Common myeloid progenitor, CD34-positive (primary cell): ENCODE measurements at regions not wholly inside any gene's neighbourhood (a gene's known extent, or its start where the extent isn't known, plus 50 kb on each side); places are given as distances from the start of the nearest gene placed in this dataset.

Experiments
- CTCF ChIA-PET: fragments of 350-600 bp; sonication (Branson Sonifier 250); formaldehyde crosslinking; loops from one replicate; lab custom pipeline; 2021; ENCODE audit warnings: antibody characterized with exemption; lab: Charles Lee
- POLR2A ChIA-PET: fragments of 350-600 bp; sonication (Branson Sonifier 250); formaldehyde crosslinking; loops from one replicate; lab custom pipeline; 2021; ENCODE audit warnings: antibody characterized with exemption; lab: Charles Lee
- DNase-seq, 3 donors: peaks; one replicate each; pipeline versions ENCODE4 v3.0.0 to v3.0.0-alpha.2; 2013
- H3K27ac ChIP-seq, 2 experiments: 1 replicate in 1 of 2; 2 replicates in 1 of 2; pipeline ENCODE4 v1.7.0; 2013; ENCODE audit warnings: inconsistent platforms in 2 of 2, low read length in 2 of 2, mild to moderate bottlenecking in 2 of 2, low read depth in 1 of 2, moderate library complexity in 1 of 2; ENCODE audit not compliant: severe bottlenecking in 2 of 2, insufficient read depth in 1 of 2, poor library complexity in 1 of 2
- H3K27me3 ChIP-seq, 5 experiments: replicated peaks in 2 of 5; 1 replicate in 3 of 5; 2 replicates in 2 of 5; pipeline versions ENCODE4 v1.6.1 to v1.7.0; 2013; ENCODE audit warnings: low read length in 4 of 5, mild to moderate bottlenecking in 2 of 5, moderate library complexity in 2 of 5, inconsistent platforms in 1 of 5; ENCODE audit not compliant: insufficient read depth in 5 of 5, control insufficient read depth in 4 of 5
- H3K36me3 ChIP-seq, 4 experiments: 1 replicate in 2 of 4; 2 replicates in 2 of 4; pipeline versions ENCODE4 v1.6.1 to v1.7.0; 2013; ENCODE audit warnings: low read length in 3 of 4, control low read depth in 1 of 4, mild to moderate bottlenecking in 1 of 4; ENCODE audit not compliant: control insufficient read depth in 4 of 4, insufficient read depth in 4 of 4
- H3K4me1 ChIP-seq, 4 experiments: 1 replicate in 3 of 4; 2 replicates in 1 of 4; pipeline versions ENCODE4 v1.6.1 to v1.7.1; 2013; ENCODE audit warnings: low read length in 3 of 4, mild to moderate bottlenecking in 3 of 4, control low read depth in 1 of 4, inconsistent platforms in 1 of 4, moderate library complexity in 1 of 4; ENCODE audit not compliant: control insufficient read depth in 4 of 4, insufficient read depth in 4 of 4; ENCODE audit errors: control extremely low read depth in 1 of 4
- H3K4me3 ChIP-seq, 7 experiments: 1 replicate in 4 of 7; 2 replicates in 3 of 7; pipeline versions ENCODE4 v1.5.1 to v1.7.0; 2013; ENCODE audit warnings: mild to moderate bottlenecking in 7 of 7, low read length in 6 of 7, moderate library complexity in 6 of 7, inconsistent platforms in 2 of 7, low read depth in 2 of 7, control low read depth in 1 of 7; ENCODE audit not compliant: insufficient read depth in 4 of 7, control insufficient read depth in 1 of 7; ENCODE audit errors: extremely low read depth in 1 of 7
- H3K9me3 ChIP-seq, 5 experiments: 1 replicate in 4 of 5; 2 replicates in 1 of 5; pipeline versions ENCODE4 v1.6.1 to v1.7.1; 2013; ENCODE audit warnings: low read length in 4 of 5, mild to moderate bottlenecking in 2 of 5, inconsistent platforms in 1 of 5, low read depth in 1 of 5, moderate library complexity in 1 of 5; ENCODE audit not compliant: control insufficient read depth in 4 of 5, insufficient read depth in 2 of 5; ENCODE audit errors: control extremely low read depth in 1 of 5
- WGBS: methylation state at CpG from one replicate; pipeline ENCODE4 v1.1.5; 2013; ENCODE audit not compliant: insufficient coverage; 5-methylcytosine and 5-hydroxymethylcytosine counted together

DNA sequence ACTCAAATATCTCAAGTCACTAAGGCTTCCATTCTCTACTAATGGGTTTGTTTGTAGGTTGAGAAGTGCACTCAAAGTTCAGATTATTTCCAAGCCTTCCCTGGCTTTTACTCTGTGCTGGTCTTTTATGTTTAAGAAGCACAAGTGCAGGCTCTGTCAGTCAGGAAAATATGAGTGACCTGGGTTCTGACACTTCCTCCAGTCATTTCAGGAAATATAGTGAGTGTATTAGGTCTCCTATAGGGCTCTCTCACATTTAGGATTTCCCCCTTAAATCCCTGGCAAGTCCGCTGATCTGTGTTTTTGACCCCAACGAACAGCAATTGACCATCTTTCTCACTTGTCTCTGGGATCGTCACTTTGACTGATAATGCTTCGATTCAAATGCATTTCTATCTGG lies 210.2 kb downstream of the ARPP21 start:
- CTCF ChIA-PET = no interaction called here

DNA sequence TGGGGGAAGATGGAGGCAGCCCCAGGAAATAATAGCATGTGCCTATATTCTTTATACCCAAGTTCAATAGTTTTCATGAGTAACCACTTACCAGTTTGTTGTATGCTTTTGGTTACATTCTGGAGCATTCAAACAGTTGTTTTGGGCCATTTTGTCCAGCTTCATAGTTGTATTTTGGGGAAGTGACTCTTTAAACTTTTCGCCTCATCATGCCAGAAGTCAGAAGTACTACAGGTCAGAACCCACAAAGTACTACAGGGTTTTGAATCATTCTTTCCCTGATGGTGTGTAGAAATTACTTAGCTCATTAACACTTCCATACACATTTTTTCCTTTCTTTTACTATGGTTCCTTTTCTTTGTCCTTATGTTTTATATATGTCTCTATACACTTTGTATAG lies 210.6 kb downstream of the ARPP21 start:
- POLR2A ChIA-PET = no interaction called here
- no peak overlapping the region for H3K27ac ChIP-seq
- CTCF ChIA-PET = no interaction called here
- no peaks in the 10 kb centered on the region for H3K36me3 ChIP-seq
- no CpG with 5 or more reads among the region's 1 CpG for WGBS
- H3K4me3 ChIP-seq = no peak overlapping the region
- H3K27me3 ChIP-seq = no peaks in the 10 kb centered on the region
- H3K4me1 ChIP-seq = peaks cover 0 to 6% (median 0%) of the 10 kb centered on the region in 4 experiments
- no peaks in the 10 kb centered on the region for H3K9me3 ChIP-seq
- DNase-seq = peak in 2 of 3 donors; percentile 23 to 62

More for the DNA sequence above, 210.2 kb downstream of the ARPP21 start:
- no peak overlapping the region for H3K27ac ChIP-seq
- H3K36me3 ChIP-seq = no peaks in the 10 kb centered on the region
- no peaks in the 10 kb centered on the region for H3K9me3 ChIP-seq
- POLR2A ChIA-PET = no interaction called here
- H3K27me3 ChIP-seq = no peaks in the 10 kb centered on the region
- peaks cover 0 to 6% (median 0%) of the 10 kb centered on the region in 4 experiments for H3K4me1 ChIP-seq
- WGBS = 93% methylated on average over 4 of the region's 4 CpGs
- no peak overlapping the region for H3K4me3 ChIP-seq
- DNase-seq = no peak

DNA sequence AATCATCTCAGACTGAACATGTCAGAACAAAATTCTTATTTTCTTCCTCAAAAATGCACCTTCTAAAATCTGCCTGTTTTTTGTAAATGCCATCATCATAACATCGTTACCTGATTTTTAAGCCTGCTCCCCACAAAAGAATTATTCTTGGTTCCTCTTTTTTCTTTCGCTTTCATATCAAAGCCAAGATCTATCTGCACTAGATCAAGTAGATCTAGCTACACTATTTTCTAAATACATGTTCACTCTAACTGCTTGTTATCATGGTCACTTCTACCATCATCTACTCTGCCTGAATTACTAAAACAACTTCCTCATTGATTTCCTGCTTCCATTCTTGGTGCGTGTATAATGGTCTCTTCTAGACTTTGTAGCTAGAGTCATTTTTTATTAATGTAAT lies 217.7 kb downstream of the ARPP21 start:
- 10% methylated on average over 2 of the region's 3 CpGs for WGBS
- POLR2A ChIA-PET = no interaction called here

DNA sequence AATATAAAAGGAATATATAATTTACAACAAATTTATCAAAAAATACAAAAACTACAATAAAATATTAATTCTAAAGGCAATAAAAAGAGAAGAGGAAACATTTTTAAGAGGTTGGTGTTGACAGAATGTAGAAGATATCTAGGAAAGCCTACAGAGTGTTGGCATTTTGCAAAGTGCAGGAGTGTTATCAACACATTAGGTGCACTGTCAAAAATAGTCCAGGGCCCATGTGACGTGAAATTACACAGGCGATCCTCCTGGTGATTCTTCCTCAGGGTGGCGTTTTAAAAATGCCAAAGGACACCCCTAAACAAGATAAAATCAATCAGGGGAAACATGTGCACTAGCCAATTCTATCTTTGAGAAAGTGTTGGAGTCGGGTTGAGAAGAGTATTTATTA lies 222.7 kb downstream of the ARPP21 start:
- DNase-seq = no peak
- Histone ChIP-seq H3K36me3 (no peaks in the 10 kb centered on the region), H3K9me3 (no peaks in the 10 kb centered on the region), H3K4me3 (no peak overlapping the region), H3K4me1 (peaks cover 0 to 5% (median 1%) of the 10 kb centered on the region in 4 experiments), H3K27ac (no peak overlapping the region), H3K27me3 (no peaks in the 10 kb centered on the region)
- POLR2A ChIA-PET = no interaction called here
- no CpG with 5 or more reads among the region's 4 CpGs for WGBS
- CTCF ChIA-PET = no interaction called here

More for the DNA sequence above, 217.7 kb downstream of the ARPP21 start:
- Histone ChIP-seq H3K9me3 (peaks cover 0 to 1% (median 0%) of the 10 kb centered on the region in 5 experiments), H3K27me3 (no peaks in the 10 kb centered on the region), H3K4me1 (peaks cover 0 to 6% (median 1%) of the 10 kb centered on the region in 4 experiments), H3K36me3 (no peaks in the 10 kb centered on the region), H3K27ac (no peak overlapping the region), H3K4me3 (peak overlapping the region in 1 of 7 experiments; percentile 35)
- CTCF ChIA-PET = no interaction called here
- peak in 2 of 3 donors; percentile 26 to 65 for DNase-seq

DNA sequence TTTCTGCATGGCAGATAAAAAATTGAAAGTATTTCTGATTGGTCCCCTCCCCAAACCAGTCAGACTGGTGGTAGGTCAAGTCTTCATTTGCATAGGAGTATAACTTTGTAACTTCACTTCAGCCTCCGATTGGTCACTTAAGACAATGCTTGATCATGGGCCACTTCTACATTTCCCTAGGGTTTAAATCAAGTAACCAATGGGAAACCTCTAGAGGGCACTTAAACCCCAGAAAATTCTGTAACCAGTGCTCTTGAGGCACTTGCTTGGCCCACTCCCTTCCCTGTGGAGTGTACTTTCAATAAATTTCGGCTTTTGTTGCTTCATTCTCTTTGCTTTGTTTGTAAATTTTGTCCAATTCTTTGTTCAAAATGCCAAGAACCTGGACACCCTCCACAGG lies 225.5 kb downstream of the ARPP21 start:
- DNase-seq = no peak
- Histone ChIP-seq H3K9me3 (no peaks in the 10 kb centered on the region), H3K27ac (no peak overlapping the region), H3K36me3 (no peaks in the 10 kb centered on the region), H3K27me3 (no peaks in the 10 kb centered on the region), H3K4me1 (no peaks in the 10 kb centered on the region), H3K4me3 (no peak overlapping the region)
- WGBS = 100% methylated on average over 2 of the region's 2 CpGs
- CTCF ChIA-PET = no interaction called here
- POLR2A ChIA-PET = no interaction called here

DNA sequence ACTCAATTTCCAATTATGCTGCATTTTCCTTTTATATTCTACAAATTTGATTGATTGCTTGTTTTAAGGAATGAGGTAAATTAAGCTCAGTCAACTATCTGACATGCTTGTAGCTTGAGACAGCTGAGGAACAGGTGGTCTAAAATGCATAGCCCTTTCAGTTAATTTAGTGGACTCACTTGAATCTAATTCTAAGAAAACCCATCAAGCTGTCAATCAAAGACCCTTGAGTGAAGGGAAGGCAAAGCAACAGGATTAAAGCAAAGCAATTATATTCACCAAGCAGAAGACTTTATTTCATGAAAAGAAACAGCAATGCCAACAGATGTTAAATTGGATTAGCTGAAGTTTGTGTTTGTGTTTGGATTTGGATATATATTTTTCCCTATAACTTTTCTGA lies 228.5 kb downstream of the ARPP21 start:
- POLR2A ChIA-PET = no interaction called here
- CTCF ChIA-PET = no interaction called here
- Histone ChIP-seq H3K9me3 (no peaks in the 10 kb centered on the region), H3K27me3 (no peaks in the 10 kb centered on the region), H3K4me3 (no peak overlapping the region), H3K36me3 (no peaks in the 10 kb centered on the region), H3K4me1 (no peaks in the 10 kb centered on the region), H3K27ac (no peak overlapping the region)
- no peak for DNase-seq

DNA sequence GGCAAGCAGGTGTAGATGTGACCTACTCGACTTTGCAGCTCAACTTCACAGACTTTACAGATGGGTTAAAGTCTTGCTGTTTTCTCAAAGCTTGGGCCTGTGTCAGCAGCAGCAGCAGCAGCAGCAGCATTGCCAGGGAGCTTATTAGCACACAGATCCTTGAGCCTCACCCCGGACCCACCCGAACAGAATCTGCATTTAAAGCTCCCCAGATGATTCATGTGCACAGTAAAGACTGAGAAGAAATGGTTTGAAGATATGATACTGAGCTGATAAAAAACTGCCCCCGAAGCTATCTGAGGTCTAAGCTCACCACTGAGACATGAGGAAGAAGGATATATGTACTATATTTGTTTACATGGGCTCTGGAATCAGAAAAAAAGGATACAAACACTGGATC lies 231.7 kb downstream of the ARPP21 start:
- H3K27me3 ChIP-seq = no peaks in the 10 kb centered on the region
- H3K4me1 ChIP-seq = no peaks in the 10 kb centered on the region
- H3K36me3 ChIP-seq = no peaks in the 10 kb centered on the region
- WGBS = 93% methylated on average over 3 of the region's 4 CpGs
- H3K27ac ChIP-seq = no peak overlapping the region
- no peak for DNase-seq
- H3K9me3 ChIP-seq = no peaks in the 10 kb centered on the region
- H3K4me3 ChIP-seq = no peak overlapping the region
- ChIA-PET POLR2A (no interaction called here), CTCF (no interaction called here)
